ENCODE measurements at regions not wholly inside any gene's neighbourhood (a gene's known extent, or its start where the extent isn't known, plus 50 kb on each side); places are given as distances from the start of the nearest gene placed in this dataset.
A peak's percentile ranks its signal among the peaks of the same experiment; 100 is the strongest.

DNA sequence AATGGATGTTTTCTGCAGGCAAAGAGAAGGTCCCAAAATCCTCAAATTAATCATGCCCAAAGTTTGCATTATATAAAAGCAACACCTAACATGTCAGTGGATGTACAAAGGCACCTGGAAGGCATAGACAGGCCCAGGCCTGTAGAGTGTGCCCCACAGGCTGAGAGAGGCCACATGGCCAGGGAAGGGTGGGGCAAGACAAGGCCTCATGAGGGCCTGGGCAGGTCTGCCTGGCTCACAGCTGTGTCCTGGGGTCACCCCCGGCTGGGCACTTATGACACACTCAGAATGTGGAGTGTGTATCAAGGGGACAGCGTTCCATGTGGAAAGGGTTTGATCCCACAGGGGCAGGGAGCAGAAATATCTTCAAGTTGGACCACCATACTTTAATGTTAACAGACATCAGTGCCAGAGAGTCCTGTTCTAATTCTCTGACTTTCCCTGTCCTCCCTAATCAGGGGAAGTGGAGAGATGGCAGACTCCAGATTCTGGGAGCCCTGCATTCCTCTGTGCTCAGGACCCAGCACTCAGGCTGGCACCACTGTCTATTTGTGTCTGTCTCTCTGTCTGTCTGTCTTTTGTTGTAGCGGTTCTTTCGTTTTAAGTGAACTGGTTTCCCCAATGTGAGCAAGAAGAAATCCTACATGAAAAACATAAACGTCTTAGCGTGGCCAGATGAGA is 178.3 kb upstream of the FOXA2 start:
- peaks cover 29% of the 10 kb centered on the region for H3K4me1 ChIP-seq (ENCODE audit: control insufficient read depth, insufficient read depth, low read depth, low read length)
- no peaks in the 10 kb centered on the region for H3K36me3 ChIP-seq (ENCODE audit: control insufficient read depth in 1 of 2, insufficient read depth in 2 of 2, low read depth in 1 of 2, low read length in 2 of 2)
- H3K23ac ChIP-seq (ENCODE audit: low read length in 2 of 2) = peak overlapping the region in 1 of 2 experiments; percentile 27
- H2AFZ ChIP-seq (ENCODE audit: low read depth, low read length) = no peak overlapping the region
- H3K4ac ChIP-seq (ENCODE audit: low read depth in 1 of 2, low read length in 2 of 2) = peak overlapping the region in 1 of 2 experiments; percentile 82
- WGBS = 73% methylated on average over 6 of the region's 6 CpGs
- no peaks in the 10 kb centered on the region for H3K79me1 ChIP-seq (replicated peaks; ENCODE audit: low read length, poor library complexity, severe bottlenecking)
- H3K18ac ChIP-seq (ENCODE audit: low read depth in 1 of 2, low read length in 2 of 2) = peak overlapping the region; percentile 58 to 72
- H3K4me2 ChIP-seq (ENCODE audit: low read length, poor library complexity, severe bottlenecking) = no peak overlapping the region
- H3K9ac ChIP-seq (ENCODE audit: low read length) = no peak overlapping the region
- H3K27me3 ChIP-seq (ENCODE audit: control insufficient read depth in 1 of 2, insufficient read depth in 1 of 2, low read length in 2 of 2) = peaks cover 0 to 21% of the 10 kb centered on the region in 2 experiments
- peak overlapping the region; percentile 57 to 61 for H2BK12ac ChIP-seq (ENCODE audit: low read length in 2 of 2)
- peak overlapping the region in 1 of 2 experiments; percentile 90 for H3K14ac ChIP-seq (ENCODE audit: low read length in 2 of 2)
- peak overlapping the region; percentile 96 for H3K27ac ChIP-seq (ENCODE audit: low read length, poor library complexity, severe bottlenecking)
- no peak overlapping the region for H4K8ac ChIP-seq (ENCODE audit: low read length)
- peak; percentile 3 for DNase-seq
- peak overlapping the region; percentile 7 for H2BK15ac ChIP-seq (ENCODE audit: low read depth, poor library complexity, severe bottlenecking)
- peak overlapping the region; percentile 94 for H2AK5ac ChIP-seq (ENCODE audit: low read length, severe bottlenecking)
- peak overlapping the region; percentile 69 for H2BK5ac ChIP-seq (ENCODE audit: low read depth, low read length, poor library complexity, severe bottlenecking)
- no peak overlapping the region for H3K4me3 ChIP-seq (ENCODE audit: insufficient read depth in 1 of 2, low read depth in 1 of 2, low read length in 2 of 2)
- peak overlapping the region; percentile 70 for H4K91ac ChIP-seq (ENCODE audit: low read length)
- H2BK120ac ChIP-seq (ENCODE audit: low read depth, low read length) = no peak overlapping the region
- no peaks in the 10 kb centered on the region for H3K9me3 ChIP-seq (ENCODE audit: control insufficient read depth, low read length)

- peak overlapping the region; percentile 70 to 82 for H3K4ac ChIP-seq (ENCODE audit: low read depth in 1 of 2, low read length in 2 of 2)
- H2BK5ac ChIP-seq (ENCODE audit: low read depth, low read length, poor library complexity, severe bottlenecking) = peak overlapping the region; percentile 78
- peak overlapping the region; percentile 72 for H4K91ac ChIP-seq (ENCODE audit: low read length)
- peaks cover 25% of the 10 kb centered on the region for H3K4me1 ChIP-seq (ENCODE audit: control insufficient read depth, insufficient read depth, low read depth, low read length)
- peaks cover 0 to 15% of the 10 kb centered on the region in 2 experiments for H3K27me3 ChIP-seq (ENCODE audit: control insufficient read depth in 1 of 2, insufficient read depth in 1 of 2, low read length in 2 of 2)
- H2BK15ac ChIP-seq (ENCODE audit: low read depth, poor library complexity, severe bottlenecking) = peak overlapping the region; percentile 74
- peak overlapping the region in 1 of 2 experiments; percentile 64 for H3K14ac ChIP-seq (ENCODE audit: low read length in 2 of 2)
- peak overlapping the region; percentile 69 for H2AFZ ChIP-seq (ENCODE audit: low read depth, low read length)
- H3K18ac ChIP-seq (ENCODE audit: low read depth in 1 of 2, low read length in 2 of 2) = peak overlapping the region; percentile 25 to 86
- H3K4me2 ChIP-seq (ENCODE audit: low read length, poor library complexity, severe bottlenecking) = peak overlapping the region; percentile 24
- peak overlapping the region; percentile 51 for H2BK120ac ChIP-seq (ENCODE audit: low read depth, low read length)
- peak overlapping the region; percentile 90 for H4K8ac ChIP-seq (ENCODE audit: low read length)
- WGBS = 52% methylated on average over 7 of the region's 9 CpGs
- no peaks in the 10 kb centered on the region for H3K79me1 ChIP-seq (replicated peaks; ENCODE audit: low read length, poor library complexity, severe bottlenecking)
- H3K27ac ChIP-seq (ENCODE audit: low read length, poor library complexity, severe bottlenecking) = peak overlapping the region; percentile 96
- no peaks in the 10 kb centered on the region for H3K36me3 ChIP-seq (ENCODE audit: control insufficient read depth in 1 of 2, insufficient read depth in 2 of 2, low read depth in 1 of 2, low read length in 2 of 2)
- H2AK5ac ChIP-seq (ENCODE audit: low read length, severe bottlenecking) = peak overlapping the region; percentile 55
- no peaks in the 10 kb centered on the region for H3K9me3 ChIP-seq (ENCODE audit: control insufficient read depth, low read length)
- DNase-seq = peak; percentile 50
- H2BK12ac ChIP-seq (ENCODE audit: low read length in 2 of 2) = peak overlapping the region; percentile 35 to 90
- no peak overlapping the region for H3K9ac ChIP-seq (ENCODE audit: low read length)
- H3K23ac ChIP-seq (ENCODE audit: low read length in 2 of 2) = no peak overlapping the region
- no peak overlapping the region for H3K4me3 ChIP-seq (ENCODE audit: insufficient read depth in 1 of 2, low read depth in 1 of 2, low read length in 2 of 2)
Measured at GRCh38 chr20:22763257-22763906, 179.0 kb upstream of the FOXA2 start.

DNA sequence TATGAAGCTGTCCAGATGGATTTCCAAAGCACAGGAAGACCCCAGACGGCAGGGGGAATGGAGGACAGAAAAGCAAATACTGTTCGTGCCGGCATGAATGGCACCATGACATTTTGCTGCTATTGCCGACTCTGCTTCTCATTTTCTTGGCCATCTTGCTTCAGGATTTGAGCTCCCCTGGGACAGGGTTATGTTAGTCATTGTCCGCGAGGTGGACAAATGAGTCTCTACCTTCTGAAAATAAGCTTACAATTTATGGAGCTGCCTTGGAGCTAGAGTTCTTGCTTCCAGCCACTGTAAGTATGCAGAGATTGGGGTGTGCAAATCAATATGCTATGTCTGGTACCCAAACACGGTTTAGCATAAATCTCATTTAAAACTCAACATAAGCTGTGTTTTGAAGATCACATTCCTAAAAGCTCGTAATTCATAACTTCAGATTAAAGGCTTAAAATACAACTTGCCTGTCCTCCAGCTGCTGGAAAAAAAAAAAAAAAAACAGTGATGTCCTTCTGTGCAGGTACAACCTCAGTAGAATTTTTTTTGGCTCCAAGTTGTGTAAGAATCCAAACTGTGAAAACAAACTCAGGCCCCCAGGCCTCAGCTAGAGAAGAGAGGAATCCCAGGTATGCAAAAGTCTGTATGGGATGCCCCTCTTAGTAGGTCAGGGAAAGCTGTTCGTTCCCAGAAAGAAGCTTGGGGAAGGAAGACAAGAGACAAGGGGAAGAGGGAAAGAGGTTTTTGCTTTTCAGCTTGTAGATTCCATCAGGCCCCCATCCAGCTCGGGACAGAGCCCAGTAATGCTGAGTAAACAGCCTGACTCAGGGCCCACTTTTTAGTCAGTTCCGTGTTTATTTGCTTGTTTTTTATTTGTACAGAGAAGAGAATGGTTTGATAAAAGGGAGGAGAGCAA is 184.2 kb upstream of the FOXA2 start:
- no peaks in the 10 kb centered on the region for H3K9me3 ChIP-seq (ENCODE audit: control insufficient read depth, low read length)
- no peak overlapping the region for H3K14ac ChIP-seq (ENCODE audit: low read length in 2 of 2)
- H3K18ac ChIP-seq (ENCODE audit: low read depth in 1 of 2, low read length in 2 of 2) = no peak overlapping the region
- no peak overlapping the region for H2BK12ac ChIP-seq (ENCODE audit: low read length in 2 of 2)
- no peak overlapping the region for H2AK5ac ChIP-seq (ENCODE audit: low read length, severe bottlenecking)
- H3K23ac ChIP-seq (ENCODE audit: low read length in 2 of 2) = no peak overlapping the region
- peak overlapping the region; percentile 12 for H3K27ac ChIP-seq (ENCODE audit: low read length, poor library complexity, severe bottlenecking)
- H4K8ac ChIP-seq (ENCODE audit: low read length) = no peak overlapping the region
- peak overlapping the region in 1 of 2 experiments; percentile 27 for H3K4me3 ChIP-seq (ENCODE audit: insufficient read depth in 1 of 2, low read depth in 1 of 2, low read length in 2 of 2)
- H3K4me1 ChIP-seq (ENCODE audit: control insufficient read depth, insufficient read depth, low read depth, low read length) = peaks cover 13% of the 10 kb centered on the region
- no peak overlapping the region for H4K91ac ChIP-seq (ENCODE audit: low read length)
- WGBS = 70% methylated on average over 11 of the region's 11 CpGs
- H2BK5ac ChIP-seq (ENCODE audit: low read depth, low read length, poor library complexity, severe bottlenecking) = no peak overlapping the region
- H2BK120ac ChIP-seq (ENCODE audit: low read depth, low read length) = no peak overlapping the region
- H3K9ac ChIP-seq (ENCODE audit: low read length) = peak overlapping the region; percentile 46
- H3K79me1 ChIP-seq (replicated peaks; ENCODE audit: low read length, poor library complexity, severe bottlenecking) = no peaks in the 10 kb centered on the region
- DNase-seq = no peak
- H3K4ac ChIP-seq (ENCODE audit: low read depth in 1 of 2, low read length in 2 of 2) = no peak overlapping the region
- no peak overlapping the region for H3K4me2 ChIP-seq (ENCODE audit: low read length, poor library complexity, severe bottlenecking)
- H2BK15ac ChIP-seq (ENCODE audit: low read depth, poor library complexity, severe bottlenecking) = no peak overlapping the region
- peaks cover 0 to 12% of the 10 kb centered on the region in 2 experiments for H3K27me3 ChIP-seq (ENCODE audit: control insufficient read depth in 1 of 2, insufficient read depth in 1 of 2, low read length in 2 of 2)
- H2AFZ ChIP-seq (ENCODE audit: low read depth, low read length) = no peak overlapping the region
- H3K36me3 ChIP-seq (ENCODE audit: control insufficient read depth in 1 of 2, insufficient read depth in 2 of 2, low read depth in 1 of 2, low read length in 2 of 2) = no peaks in the 10 kb centered on the region

Data from mesenchymal stem cell (in vitro differentiated cells and primary cell).